Activated T-helper 17 cell treated with anti-CD3 and anti-CD28 coated beads, Interleukin-2, amount 50 U/mL, for 72 hours (primary cell): ENCODE measurements at regions not wholly inside any gene's neighbourhood (a gene's known extent, or its start where the extent isn't known, plus 50 kb on each side); places are given as distances from the start of the nearest gene placed in this dataset.
"Not testable (repeated sequence)": the region's sequence is repeated elsewhere in the genome, so short reads cannot be mapped to it uniquely, and the experiment has no call there.

Experiments used
- ATAC-seq: fragments of 150-1000 bp; cut with Tn5 transposase; replicated peaks from 2 replicates; pipeline ENCODE4 v1.10.0; 2021; ENCODE audit warnings: mild to moderate bottlenecking, moderate library complexity
- H3K27ac Mint-ChIP-seq: one replicate; pipeline ENCODE4 v1.8.0; 2022; ENCODE audit warnings: mixed read lengths
- H3K27me3 Mint-ChIP-seq: one replicate; pipeline ENCODE4 v1.8.0; 2022; ENCODE audit warnings: mixed read lengths
- H3K36me3 Mint-ChIP-seq: one replicate; pipeline ENCODE4 v1.8.0; 2022; ENCODE audit warnings: low read depth, mild to moderate bottlenecking, mixed read lengths
- H3K4me1 Mint-ChIP-seq: one replicate; pipeline ENCODE4 v1.8.0; 2022; ENCODE audit warnings: mixed read lengths
- H3K4me3 Mint-ChIP-seq: one replicate; pipeline ENCODE4 v1.8.0; 2022; ENCODE audit warnings: mild to moderate bottlenecking, mixed read lengths
- H3K9me3 Mint-ChIP-seq: one replicate; pipeline ENCODE4 v1.8.0; 2022; ENCODE audit warnings: mixed read lengths

DNA sequence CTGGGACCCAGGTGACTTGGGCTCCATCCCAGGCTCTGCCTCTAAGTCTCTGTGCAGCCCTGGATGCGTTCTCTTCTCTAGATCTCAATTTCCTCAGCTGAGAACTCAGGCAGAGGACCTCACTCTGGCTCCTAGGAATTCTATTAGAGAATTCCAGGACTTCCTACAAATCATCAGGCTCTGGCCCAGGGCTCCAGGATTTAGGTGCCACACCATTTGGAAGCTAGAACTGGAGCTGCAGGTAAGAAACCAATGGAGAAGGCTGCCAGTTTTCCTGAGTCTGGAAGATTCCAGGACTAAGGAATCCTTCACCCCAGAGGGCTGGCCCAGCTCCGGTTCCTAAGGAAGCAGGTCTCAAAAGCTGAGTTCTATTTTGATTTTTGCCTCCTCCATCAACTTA, 189.8 kb upstream of the CDH5 start:
- no peak for ATAC-seq
- no peaks in the 10 kb centered on the region for H3K36me3 Mint-ChIP-seq
- H3K27ac Mint-ChIP-seq = no peak overlapping the region
- H3K9me3 Mint-ChIP-seq = peaks cover 3% of the 10 kb centered on the region
- H3K4me3 Mint-ChIP-seq = no peak overlapping the region
- peaks cover 9% of the 10 kb centered on the region for H3K27me3 Mint-ChIP-seq
- H3K4me1 Mint-ChIP-seq = no peaks in the 10 kb centered on the region

DNA sequence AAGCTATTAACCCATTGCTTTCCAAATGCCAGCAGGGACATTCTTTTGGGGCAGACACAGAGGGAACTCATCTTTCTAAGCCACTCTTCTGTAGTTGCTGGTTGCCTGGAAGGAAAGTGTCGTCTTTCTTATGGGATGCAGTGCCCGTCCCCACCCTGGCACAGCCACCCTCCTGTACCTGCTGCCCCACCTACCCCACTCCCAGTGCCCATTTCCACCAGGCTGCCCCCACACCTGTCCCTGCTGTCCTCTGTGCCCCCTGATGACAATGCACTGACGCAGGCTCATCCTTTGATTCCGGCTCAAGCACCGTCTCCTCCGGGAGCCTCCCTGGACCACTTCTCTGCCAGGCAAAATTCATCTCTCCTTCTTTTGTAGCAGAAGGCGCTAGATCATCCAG, 190.4 kb upstream of the CDH5 start:
- Mint-ChIP-seq H3K4me1 (no peaks in the 10 kb centered on the region), H3K9me3 (peaks cover 3% of the 10 kb centered on the region), H3K36me3 (no peaks in the 10 kb centered on the region), H3K27ac (no peak overlapping the region), H3K27me3 (peaks cover 5% of the 10 kb centered on the region), H3K4me3 (no peak overlapping the region)
- ATAC-seq = no peak

DNA sequence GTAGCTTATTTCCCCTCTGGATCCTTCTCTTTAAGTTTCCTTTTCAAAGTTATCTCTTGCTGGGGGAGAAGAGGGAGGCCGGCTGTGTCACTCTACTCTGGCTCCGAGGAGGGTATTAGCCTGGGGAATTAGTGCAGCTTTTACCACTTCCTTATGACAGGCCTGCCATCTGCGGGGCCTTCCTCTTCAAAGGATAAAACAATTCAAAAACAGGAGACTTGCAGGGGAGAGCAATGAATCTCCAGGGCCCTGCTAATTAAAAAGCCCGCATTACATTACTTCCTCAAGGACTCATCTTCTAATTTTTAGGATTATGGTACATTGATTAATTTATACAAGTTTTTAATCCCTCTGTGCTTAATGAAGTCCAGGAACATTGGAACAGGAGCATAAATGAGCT, 190.9 kb upstream of the CDH5 start:
- Mint-ChIP-seq H3K36me3 (no peaks in the 10 kb centered on the region), H3K4me3 (no peak overlapping the region), H3K27ac (no peak overlapping the region), H3K27me3 (peaks cover 5% of the 10 kb centered on the region), H3K4me1 (no peaks in the 10 kb centered on the region), H3K9me3 (peaks cover 3% of the 10 kb centered on the region)
- ATAC-seq = no peak

DNA sequence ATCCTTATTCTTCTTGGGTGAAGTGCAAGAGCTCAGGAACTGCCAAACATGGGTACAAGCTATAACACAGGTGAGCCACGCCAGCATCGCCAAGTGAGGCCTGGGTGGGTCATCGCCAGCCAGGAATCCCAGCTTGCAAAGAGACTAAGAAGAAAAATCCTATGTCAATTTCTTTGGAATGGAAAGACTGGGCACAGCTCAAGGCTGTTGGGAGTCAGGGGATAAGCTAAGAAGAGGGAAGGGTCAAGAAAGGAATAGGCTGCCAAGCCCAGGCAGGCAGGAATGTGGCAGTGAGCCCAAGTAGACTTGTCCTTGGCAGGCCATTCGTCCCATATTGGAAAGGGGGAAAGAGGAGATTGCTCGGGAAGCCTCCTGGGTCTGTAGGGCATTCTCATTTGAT, 191.4 kb upstream of the CDH5 start:
- Mint-ChIP-seq H3K4me1 (no peaks in the 10 kb centered on the region), H3K4me3 (no peak overlapping the region), H3K9me3 (peaks cover under 1% of the 10 kb centered on the region), H3K36me3 (no peaks in the 10 kb centered on the region), H3K27me3 (peaks cover 1% of the 10 kb centered on the region), H3K27ac (no peak overlapping the region)
- ATAC-seq = no peak

DNA sequence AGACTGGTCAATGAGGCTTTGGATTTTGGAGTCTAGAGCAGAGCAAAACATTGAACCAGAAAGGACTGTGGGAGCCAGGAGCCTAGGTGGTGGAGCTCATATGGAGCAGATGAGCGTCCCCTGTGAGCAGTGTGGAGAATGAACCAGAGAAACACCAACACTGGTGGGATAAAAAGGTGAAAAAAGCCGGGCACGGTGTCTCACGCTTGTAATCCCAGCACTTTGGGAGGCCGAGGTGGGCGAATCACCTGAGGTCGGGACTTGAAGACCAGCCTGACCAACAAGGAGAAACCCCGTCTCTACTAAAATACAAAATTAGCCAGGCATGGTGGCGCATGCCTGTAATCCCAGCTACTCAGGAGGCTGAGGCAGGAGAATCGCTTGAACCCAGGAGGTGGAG, 192.7 kb upstream of the CDH5 start:
- not testable (repeated sequence) for ATAC-seq, H3K4me3 Mint-ChIP-seq, H3K27ac Mint-ChIP-seq, H3K36me3 Mint-ChIP-seq, H3K4me1 Mint-ChIP-seq, H3K9me3 Mint-ChIP-seq, H3K27me3 Mint-ChIP-seq

DNA sequence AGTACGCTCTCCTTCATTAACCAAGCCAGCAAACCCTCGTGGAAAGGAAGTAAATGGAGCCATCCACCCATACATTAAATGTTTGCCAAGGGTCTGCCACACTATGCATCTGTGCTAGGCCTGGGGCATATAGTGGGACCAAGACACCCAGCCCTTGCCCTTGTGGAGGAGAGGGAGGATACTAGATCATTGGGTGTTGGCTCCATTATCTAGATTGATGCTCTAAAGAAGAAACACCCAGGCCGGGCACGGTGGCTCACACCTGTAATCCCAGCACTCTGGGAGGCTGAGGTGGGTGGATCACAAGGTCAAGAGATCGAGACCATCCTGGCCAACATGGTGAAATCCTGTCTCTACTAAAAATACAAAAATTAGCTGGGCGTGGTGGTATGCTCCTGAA, 193.3 kb upstream of the CDH5 start:
- not testable (repeated sequence) for ATAC-seq, H3K36me3 Mint-ChIP-seq, H3K4me3 Mint-ChIP-seq, H3K27ac Mint-ChIP-seq, H3K9me3 Mint-ChIP-seq, H3K27me3 Mint-ChIP-seq, H3K4me1 Mint-ChIP-seq

DNA sequence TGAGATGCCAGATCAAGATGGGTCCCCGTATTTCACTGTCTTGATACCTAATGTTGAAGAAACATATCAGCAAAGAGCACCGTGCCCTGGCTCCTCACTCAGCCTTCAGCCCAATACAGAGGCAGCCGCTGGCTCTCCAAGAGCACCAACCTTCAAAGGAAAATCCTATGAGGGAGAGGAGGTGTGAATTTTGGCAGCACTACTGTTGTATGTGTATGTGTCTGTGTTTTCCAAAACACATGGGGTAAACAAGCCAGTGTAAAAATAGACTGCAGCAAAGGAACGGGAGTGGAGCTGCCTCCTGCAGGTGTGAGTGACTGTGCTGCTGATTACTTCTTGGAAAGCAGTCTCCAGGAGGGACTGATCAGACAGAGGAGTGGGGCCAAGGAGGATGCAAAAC, 194.0 kb upstream of the CDH5 start:
- Mint-ChIP-seq H3K27ac (no peak overlapping the region), H3K4me3 (no peak overlapping the region), H3K9me3 (no peaks in the 10 kb centered on the region), H3K27me3 (no peaks in the 10 kb centered on the region), H3K4me1 (no peaks in the 10 kb centered on the region), H3K36me3 (no peaks in the 10 kb centered on the region)
- no peak for ATAC-seq

DNA sequence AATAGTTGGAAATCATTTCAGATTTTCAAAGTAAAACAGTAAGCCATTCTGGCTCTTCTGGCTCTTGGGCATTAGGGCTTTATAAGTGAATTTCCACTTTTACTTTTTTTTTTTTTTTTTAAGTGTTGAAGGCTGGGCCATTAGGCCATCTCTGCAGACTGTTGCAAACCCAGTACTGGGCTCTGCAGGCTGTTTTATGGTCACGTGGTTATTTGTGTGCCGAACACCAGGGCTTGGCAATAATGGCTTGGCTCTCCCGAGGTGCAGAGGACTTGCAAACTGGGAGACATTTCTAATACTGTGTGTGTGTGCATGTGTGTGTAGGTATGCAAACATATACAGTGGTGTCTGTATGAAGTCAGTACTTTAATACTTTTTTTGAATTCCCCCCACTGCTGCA, 194.9 kb upstream of the CDH5 start:
- no peak for ATAC-seq
- Mint-ChIP-seq H3K4me1 (no peaks in the 10 kb centered on the region), H3K4me3 (no peak overlapping the region), H3K36me3 (no peaks in the 10 kb centered on the region), H3K27ac (no peak overlapping the region), H3K9me3 (no peaks in the 10 kb centered on the region), H3K27me3 (no peaks in the 10 kb centered on the region)

DNA sequence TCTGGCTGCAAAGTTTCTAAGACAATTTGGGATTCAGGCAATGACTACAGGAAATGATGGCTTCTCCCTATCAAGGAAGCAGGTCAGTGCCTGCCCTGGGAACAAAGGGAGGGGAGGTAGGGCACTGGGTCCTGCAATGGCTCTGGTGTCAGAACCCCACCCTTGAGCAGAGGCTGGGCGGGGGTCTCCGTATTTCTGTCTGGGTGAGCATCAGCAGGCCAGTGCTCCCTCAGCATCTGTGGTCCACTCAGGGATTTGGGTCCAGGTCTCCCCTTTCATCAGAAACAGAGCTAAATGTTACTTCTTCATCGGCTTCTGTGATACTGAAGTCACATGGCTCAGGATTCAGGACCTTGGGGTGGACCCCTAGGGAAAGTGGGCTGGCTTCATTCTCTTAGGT, 195.5 kb upstream of the CDH5 start:
- Mint-ChIP-seq H3K36me3 (no peaks in the 10 kb centered on the region), H3K4me1 (no peaks in the 10 kb centered on the region), H3K27me3 (no peaks in the 10 kb centered on the region)

DNA sequence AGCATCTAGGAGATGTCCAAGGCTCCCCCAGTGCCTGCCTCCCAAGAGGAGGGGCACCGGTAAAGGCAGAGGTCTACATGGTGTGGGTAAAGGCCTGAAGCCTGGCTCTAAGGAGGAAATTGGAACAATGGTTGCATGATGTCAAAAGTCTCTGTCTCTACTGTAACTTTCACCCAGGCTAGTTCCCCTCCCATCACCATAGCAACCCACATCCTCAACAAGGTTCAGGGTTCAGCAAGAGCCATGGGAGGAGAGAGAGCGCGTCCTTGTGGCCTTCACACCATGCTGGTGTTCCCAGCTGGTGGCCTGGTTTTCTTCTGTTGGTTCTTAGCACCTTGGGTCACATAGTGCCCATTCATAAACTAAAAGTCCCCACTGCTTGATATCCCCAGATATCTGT, 196.7 kb upstream of the CDH5 start:
- H3K4me3 Mint-ChIP-seq = no peak overlapping the region
- H3K36me3 Mint-ChIP-seq = no peaks in the 10 kb centered on the region
- H3K9me3 Mint-ChIP-seq = no peaks in the 10 kb centered on the region
- no peak for ATAC-seq
- no peak overlapping the region for H3K27ac Mint-ChIP-seq
- no peaks in the 10 kb centered on the region for H3K4me1 Mint-ChIP-seq
- H3K27me3 Mint-ChIP-seq = no peaks in the 10 kb centered on the region

More for the DNA sequence above, 195.5 kb upstream of the CDH5 start:
- no peak overlapping the region for H3K27ac Mint-ChIP-seq
- no peaks in the 10 kb centered on the region for H3K9me3 Mint-ChIP-seq
- H3K4me3 Mint-ChIP-seq = no peak overlapping the region
- no peak for ATAC-seq

DNA sequence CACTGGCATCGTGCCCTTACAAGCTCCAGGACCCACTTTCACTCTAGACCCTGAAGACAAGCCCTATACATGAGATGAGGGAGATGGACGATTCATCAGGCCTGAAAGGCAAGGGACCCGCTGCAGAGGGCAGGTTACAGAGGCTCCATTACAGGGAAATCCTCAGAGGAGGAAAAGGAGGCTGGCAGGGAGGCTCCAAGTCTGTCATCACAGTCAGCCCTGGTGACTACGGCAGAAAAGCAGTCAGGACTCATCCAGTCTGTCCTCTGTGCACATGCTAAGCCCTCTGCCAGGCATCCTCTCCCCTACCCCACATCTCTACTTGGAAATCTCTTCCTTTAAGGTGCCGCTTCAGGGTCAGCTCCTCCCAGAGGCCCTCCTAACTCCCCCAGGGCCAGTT, 197.7 kb upstream of the CDH5 start:
- Mint-ChIP-seq H3K4me3 (no peak overlapping the region), H3K9me3 (no peaks in the 10 kb centered on the region), H3K4me1 (no peaks in the 10 kb centered on the region), H3K27me3 (no peaks in the 10 kb centered on the region), H3K36me3 (no peaks in the 10 kb centered on the region), H3K27ac (no peak overlapping the region)
- no peak for ATAC-seq

DNA sequence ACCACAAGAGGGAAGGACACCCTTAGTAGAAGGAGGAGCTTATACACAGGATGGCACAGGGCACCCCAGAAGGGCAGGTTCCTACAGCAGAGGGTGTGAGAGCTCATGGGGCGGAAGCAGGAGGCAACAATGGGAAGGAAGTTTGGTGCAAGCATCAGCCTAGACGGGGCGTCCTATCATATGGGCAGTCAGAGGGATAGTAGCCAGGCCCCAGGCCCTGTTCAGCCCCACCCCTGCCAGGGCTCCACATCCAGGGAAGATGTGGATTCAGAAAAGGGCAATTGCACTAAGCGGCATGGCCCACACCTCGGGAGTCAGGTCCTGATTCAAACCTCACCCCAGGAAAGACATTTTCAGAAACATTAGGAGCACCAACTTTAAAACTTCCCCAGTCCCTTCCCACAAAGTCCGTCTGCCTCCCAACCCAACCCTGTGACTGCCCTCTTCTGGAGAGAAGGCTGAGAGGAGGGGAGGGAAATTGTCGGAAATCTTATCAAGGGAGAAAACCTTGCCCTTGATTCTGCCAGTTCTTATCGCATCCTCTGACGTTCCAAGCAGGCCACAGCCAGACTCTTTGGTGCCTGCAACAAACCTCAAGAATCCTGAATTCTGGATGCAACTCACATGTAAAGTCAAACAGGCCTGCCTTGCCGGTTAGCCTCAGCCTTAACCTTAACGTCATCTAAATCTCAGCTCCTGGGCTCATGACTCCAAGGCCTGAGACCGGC, 198.8 kb upstream of the CDH5 start:
- no peak for ATAC-seq
- no peaks in the 10 kb centered on the region for H3K4me1 Mint-ChIP-seq
- no peaks in the 10 kb centered on the region for H3K36me3 Mint-ChIP-seq
- H3K27ac Mint-ChIP-seq = no peak overlapping the region
- H3K4me3 Mint-ChIP-seq = no peak overlapping the region
- H3K9me3 Mint-ChIP-seq = no peaks in the 10 kb centered on the region
- no peaks in the 10 kb centered on the region for H3K27me3 Mint-ChIP-seq

DNA sequence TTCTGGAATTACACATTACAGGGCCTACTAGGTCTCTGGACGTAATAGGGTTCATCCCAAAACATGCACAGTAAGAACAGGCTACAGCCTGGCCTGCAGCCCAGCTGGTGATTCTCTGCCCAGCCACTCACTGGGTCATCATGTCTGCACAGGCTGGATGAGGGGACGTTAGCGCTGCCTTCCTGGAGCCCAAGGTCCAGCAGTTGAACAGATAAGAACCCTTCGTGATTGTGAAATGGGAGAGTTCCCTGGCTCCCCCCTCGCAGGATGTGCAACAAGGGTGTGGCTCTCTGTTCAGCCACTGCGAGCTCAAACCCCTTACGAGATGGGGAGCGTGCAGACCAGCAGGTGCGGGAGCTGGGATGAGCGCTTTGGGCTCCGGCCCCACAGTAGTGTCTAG, 200.0 kb upstream of the CDH5 start:
- ATAC-seq = no peak
- H3K9me3 Mint-ChIP-seq = no peaks in the 10 kb centered on the region
- no peaks in the 10 kb centered on the region for H3K36me3 Mint-ChIP-seq
- no peak overlapping the region for H3K27ac Mint-ChIP-seq
- H3K27me3 Mint-ChIP-seq = no peaks in the 10 kb centered on the region
- no peak overlapping the region for H3K4me3 Mint-ChIP-seq
- H3K4me1 Mint-ChIP-seq = no peaks in the 10 kb centered on the region

DNA sequence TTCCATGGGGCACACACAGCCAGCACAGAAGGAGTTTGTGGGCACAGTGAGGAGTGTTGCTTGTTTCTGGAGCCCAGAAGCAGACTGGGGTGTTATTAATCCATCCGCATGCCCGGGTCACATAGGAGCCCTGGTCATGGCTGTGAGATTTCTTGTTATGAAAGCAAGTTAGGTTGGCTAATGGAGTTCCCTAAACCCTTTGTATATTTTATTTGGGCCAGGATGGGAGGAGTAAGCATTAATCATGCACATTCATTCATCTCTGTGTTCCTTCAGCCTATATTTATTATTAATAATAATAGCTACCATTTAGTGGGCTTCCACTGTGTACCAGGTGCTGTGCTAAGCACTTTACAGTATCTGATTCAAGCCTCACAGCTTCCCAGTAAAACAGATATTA, 200.6 kb upstream of the CDH5 start:
- H3K27ac Mint-ChIP-seq = no peak overlapping the region
- H3K4me1 Mint-ChIP-seq = no peaks in the 10 kb centered on the region
- no peaks in the 10 kb centered on the region for H3K9me3 Mint-ChIP-seq
- peaks cover 3% of the 10 kb centered on the region for H3K27me3 Mint-ChIP-seq
- H3K36me3 Mint-ChIP-seq = no peaks in the 10 kb centered on the region
- no peak overlapping the region for H3K4me3 Mint-ChIP-seq
- ATAC-seq = no peak

DNA sequence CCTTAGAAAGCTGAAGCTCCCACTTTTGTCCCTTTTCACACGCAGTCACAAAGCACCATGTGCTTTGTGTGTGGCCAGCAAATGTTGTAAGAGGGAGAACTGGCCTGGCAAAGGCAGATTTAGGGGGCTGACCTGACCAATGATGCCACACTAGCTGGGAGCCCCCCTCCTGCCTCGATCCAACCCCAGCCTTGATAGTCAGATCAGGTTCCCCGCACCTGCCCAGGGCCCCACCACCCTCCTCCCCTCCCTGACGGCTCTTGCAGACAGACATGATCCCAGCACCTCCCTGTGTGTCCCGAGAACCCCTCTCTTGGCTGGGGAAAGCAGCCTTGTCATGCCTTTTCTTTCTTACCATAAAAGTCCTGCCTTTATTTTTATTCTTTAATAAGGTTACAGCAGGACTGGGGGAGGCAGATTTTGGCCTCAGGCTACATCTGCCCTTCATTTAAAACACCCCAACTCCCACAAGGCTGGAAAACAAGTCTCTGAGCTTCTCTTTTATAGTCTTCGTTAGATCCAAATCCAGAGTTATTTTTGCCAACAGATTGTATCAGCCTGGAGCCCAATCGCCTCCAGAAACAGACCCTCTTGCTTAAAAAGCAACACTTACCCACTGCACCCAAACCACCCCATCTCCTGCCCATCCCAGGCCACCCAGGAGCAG, 201.8 kb upstream of the CDH5 start:
- H3K4me3 Mint-ChIP-seq = no peak overlapping the region
- no peak overlapping the region for H3K27ac Mint-ChIP-seq
- H3K4me1 Mint-ChIP-seq = no peaks in the 10 kb centered on the region
- ATAC-seq = no peak
- peaks cover 3% of the 10 kb centered on the region for H3K27me3 Mint-ChIP-seq
- no peaks in the 10 kb centered on the region for H3K9me3 Mint-ChIP-seq
- H3K36me3 Mint-ChIP-seq = no peaks in the 10 kb centered on the region

DNA sequence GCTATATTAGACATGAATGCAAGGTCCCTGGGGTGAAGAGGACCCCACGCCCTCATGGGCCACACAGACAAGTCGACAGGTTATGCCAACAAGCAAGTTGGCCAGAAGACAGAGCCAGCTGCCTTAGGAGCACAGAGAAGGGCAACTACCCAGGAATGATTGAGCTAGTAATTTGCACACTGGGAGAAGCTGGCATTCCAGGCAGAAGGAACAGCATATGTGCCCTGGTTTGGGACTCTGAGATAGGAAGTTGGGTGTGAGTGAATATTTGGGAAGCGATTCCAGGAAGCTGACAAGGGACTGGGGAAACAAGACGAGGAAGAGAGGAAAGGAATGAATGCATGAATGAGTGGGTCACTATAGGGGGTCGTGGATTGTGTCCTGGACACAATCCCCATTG, 203.7 kb upstream of the CDH5 start:
- ATAC-seq = no peak
- Mint-ChIP-seq H3K27me3 (peaks cover 3% of the 10 kb centered on the region), H3K4me1 (no peaks in the 10 kb centered on the region), H3K4me3 (no peak overlapping the region), H3K27ac (no peak overlapping the region), H3K36me3 (no peaks in the 10 kb centered on the region), H3K9me3 (no peaks in the 10 kb centered on the region)
